ENCODE measurements at regions not wholly inside any gene's neighbourhood (a gene's known extent, or its start where the extent isn't known, plus 50 kb on each side); places are given as distances from the start of the nearest gene placed in this dataset.

DNA sequence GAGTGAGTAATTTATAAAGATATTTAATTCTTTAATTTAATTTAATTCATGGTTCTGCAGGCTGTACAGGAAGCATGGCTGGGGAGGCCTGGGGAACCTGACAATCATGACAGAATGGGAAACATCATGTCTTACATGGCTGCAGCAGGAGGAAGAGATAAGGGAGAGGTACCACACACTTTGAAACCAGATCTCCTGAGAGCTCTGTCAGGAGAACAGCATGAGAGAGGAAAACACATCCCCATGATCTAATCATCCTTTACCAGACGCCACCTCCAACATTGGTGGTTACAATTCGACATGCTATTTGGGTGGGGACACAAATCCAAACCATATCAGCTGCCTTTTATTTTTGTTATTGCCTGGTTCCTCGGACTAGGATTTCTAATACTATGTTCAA lies 928.6 kb downstream of the TMEM121 start (continued):
- TF ChIP-seq, protein P1, sequence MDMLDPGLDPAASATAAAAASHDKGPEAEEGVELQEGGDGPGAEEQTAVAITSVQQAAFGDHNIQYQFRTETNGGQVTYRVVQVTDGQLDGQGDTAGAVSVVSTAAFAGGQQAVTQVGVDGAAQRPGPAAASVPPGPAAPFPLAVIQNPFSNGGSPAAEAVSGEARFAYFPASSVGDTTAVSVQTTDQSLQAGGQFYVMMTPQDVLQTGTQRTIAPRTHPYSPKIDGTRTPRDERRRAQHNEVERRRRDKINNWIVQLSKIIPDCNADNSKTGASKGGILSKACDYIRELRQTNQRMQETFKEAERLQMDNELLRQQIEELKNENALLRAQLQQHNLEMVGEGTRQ (IDR thresholded peaks at IDR 0.05; ENCODE audit: low read length): no peak
- TF ChIP-seq SIRT6 (IDR thresholded peaks at IDR 0.05; ENCODE audit: low read length): no peak

Measured in H1 (cell line).